ENCODE measurements at regions not wholly inside any gene's neighbourhood (a gene's known extent, or its start where the extent isn't known, plus 50 kb on each side); places are given as distances from the start of the nearest gene placed in this dataset.

GRCh38 chr16:10332241-10332640 lies 53.6 kb upstream of the ATF7IP2 start:
- ATAC-seq (ENCODE audit: insufficient read depth, low FRiP score) (no peak), DNase-seq (no peak)
- H3K4me1 ChIP-seq (ENCODE audit: control insufficient read depth in 5 of 5, insufficient read depth in 5 of 5, low read length in 5 of 5) = no peaks in the 10 kb centered on the region
- H3K9me3 ChIP-seq (ENCODE audit: control insufficient read depth in 4 of 4, insufficient read depth in 3 of 4, low read length in 3 of 4) = no peaks in the 10 kb centered on the region
- TF ChIP-seq, protein P1, sequence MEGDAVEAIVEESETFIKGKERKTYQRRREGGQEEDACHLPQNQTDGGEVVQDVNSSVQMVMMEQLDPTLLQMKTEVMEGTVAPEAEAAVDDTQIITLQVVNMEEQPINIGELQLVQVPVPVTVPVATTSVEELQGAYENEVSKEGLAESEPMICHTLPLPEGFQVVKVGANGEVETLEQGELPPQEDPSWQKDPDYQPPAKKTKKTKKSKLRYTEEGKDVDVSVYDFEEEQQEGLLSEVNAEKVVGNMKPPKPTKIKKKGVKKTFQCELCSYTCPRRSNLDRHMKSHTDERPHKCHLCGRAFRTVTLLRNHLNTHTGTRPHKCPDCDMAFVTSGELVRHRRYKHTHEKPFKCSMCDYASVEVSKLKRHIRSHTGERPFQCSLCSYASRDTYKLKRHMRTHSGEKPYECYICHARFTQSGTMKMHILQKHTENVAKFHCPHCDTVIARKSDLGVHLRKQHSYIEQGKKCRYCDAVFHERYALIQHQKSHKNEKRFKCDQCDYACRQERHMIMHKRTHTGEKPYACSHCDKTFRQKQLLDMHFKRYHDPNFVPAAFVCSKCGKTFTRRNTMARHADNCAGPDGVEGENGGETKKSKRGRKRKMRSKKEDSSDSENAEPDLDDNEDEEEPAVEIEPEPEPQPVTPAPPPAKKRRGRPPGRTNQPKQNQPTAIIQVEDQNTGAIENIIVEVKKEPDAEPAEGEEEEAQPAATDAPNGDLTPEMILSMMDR (IDR thresholded peaks at IDR 0.05; ENCODE audit: control extremely low read depth, extremely low read depth) = no peak
- H3K27ac ChIP-seq (ENCODE audit: low read depth in 1 of 2, low read length in 1 of 2) = peak overlapping the region in 1 of 2 donors; percentile 29
- H3K9ac ChIP-seq (ENCODE audit: insufficient read depth in 1 of 2, low read length in 2 of 2) = no peak overlapping the region
- no peaks in the 10 kb centered on the region for H3K27me3 ChIP-seq (ENCODE audit: control insufficient read depth in 3 of 3, insufficient read depth in 3 of 3, low read length in 2 of 3)
- no peaks in the 10 kb centered on the region for H3K36me3 ChIP-seq (ENCODE audit: control insufficient read depth in 4 of 4, insufficient read depth in 4 of 4, low read length in 4 of 4)
- no peak overlapping the region for H3K4me3 ChIP-seq

- H3K4me3 ChIP-seq = no peak overlapping the region
- no peaks in the 10 kb centered on the region for H3K36me3 ChIP-seq (ENCODE audit: control insufficient read depth in 4 of 4, insufficient read depth in 4 of 4, low read length in 4 of 4)
- H3K27me3 ChIP-seq (ENCODE audit: control insufficient read depth in 3 of 3, insufficient read depth in 3 of 3, low read length in 2 of 3) = no peaks in the 10 kb centered on the region
- DNase-seq (no peak), ATAC-seq (ENCODE audit: insufficient read depth, low FRiP score) (no peak)
- TF ChIP-seq, protein P1 (IDR thresholded peaks at IDR 0.05; ENCODE audit: control extremely low read depth, extremely low read depth) = no peak
- WGBS, 2 donors = 90 to 95% methylated on average over 7 of the region's 7 CpGs
- no peaks in the 10 kb centered on the region for H3K9me3 ChIP-seq (ENCODE audit: control insufficient read depth in 4 of 4, insufficient read depth in 3 of 4, low read length in 3 of 4)
- H3K4me1 ChIP-seq (ENCODE audit: control insufficient read depth in 5 of 5, insufficient read depth in 5 of 5, low read length in 5 of 5) = no peaks in the 10 kb centered on the region
- no peak overlapping the region for H3K9ac ChIP-seq (ENCODE audit: insufficient read depth in 1 of 2, low read length in 2 of 2)
- peak overlapping the region in 1 of 2 donors; percentile 29 for H3K27ac ChIP-seq (ENCODE audit: low read depth in 1 of 2, low read length in 1 of 2)
Measured at GRCh38 chr16:10332775-10333174, 53.1 kb upstream of the ATF7IP2 start.

DNA sequence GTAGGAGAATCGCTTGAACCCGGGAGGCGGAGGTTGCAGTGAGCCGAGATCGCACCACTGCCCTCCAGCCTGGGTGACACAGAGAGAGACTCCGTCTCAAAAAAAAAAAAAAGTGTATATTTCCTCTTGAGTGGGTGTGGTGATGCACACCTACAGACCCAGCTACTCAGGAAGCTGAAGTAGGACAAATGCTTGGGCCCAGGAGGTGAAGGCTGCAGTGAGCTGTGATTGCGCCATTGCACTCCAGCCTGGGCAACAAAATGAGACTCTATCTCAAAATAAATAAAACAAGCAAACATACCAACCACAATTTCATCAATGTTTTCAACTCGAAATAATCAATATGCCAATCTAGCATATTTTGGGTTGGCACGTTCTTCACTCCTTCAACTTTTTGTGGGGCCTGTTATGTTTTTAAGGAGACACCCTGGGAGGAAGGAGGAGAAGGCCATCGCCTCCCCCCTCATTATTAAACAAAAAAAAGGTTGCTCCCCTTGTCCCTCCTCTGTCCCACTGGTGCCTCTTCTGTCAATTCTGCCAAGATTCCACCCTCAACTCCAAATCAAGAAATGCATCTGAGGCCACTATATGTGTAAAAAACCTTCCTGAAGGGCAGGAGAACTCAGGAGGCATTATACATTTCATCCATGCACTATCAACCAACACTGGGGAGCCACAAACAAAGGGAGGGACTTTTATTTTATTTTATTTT lies 52.4 kb upstream of the ATF7IP2 start:
- DNase-seq (no peak), ATAC-seq (ENCODE audit: insufficient read depth, low FRiP score) (no peak)
- WGBS, 2 donors = 90 to 96% methylated on average over 10 of the region's 10 CpGs
- Histone ChIP-seq H3K27me3 (ENCODE audit: control insufficient read depth in 3 of 3, insufficient read depth in 3 of 3, low read length in 2 of 3) (no peaks in the 10 kb centered on the region), H3K9ac (ENCODE audit: insufficient read depth in 1 of 2, low read length in 2 of 2) (no peak overlapping the region), H3K4me3 (no peak overlapping the region), H3K27ac (ENCODE audit: low read depth in 1 of 2, low read length in 1 of 2) (no peak overlapping the region), H3K9me3 (ENCODE audit: control insufficient read depth in 4 of 4, insufficient read depth in 3 of 4, low read length in 3 of 4) (no peaks in the 10 kb centered on the region), H3K36me3 (ENCODE audit: control insufficient read depth in 4 of 4, insufficient read depth in 4 of 4, low read length in 4 of 4) (no peaks in the 10 kb centered on the region), H3K4me1 (ENCODE audit: control insufficient read depth in 5 of 5, insufficient read depth in 5 of 5, low read length in 5 of 5) (no peaks in the 10 kb centered on the region)
- TF ChIP-seq, protein P1 (IDR thresholded peaks at IDR 0.05; ENCODE audit: control extremely low read depth, extremely low read depth) = no peak

DNA sequence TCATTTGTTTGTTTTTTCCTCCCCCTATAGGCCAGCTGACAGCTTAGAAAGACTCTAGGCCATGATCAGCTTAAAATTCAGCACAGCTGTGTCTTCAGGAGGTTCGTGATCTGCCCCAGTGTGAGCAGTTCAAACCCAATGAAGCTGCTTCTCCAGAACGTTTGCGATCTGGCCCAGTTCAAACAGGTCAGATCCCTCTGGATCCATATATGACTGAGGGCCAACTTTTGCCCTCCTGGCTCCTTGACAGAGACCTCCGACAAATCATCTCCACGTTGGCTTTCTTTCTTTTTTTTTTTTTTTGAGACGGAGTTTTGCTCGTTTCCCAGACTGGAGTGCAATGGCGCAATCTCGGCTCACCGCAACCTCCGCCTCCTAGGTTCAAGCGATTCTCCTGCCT lies 50.2 kb upstream of the ATF7IP2 start:
- WGBS, 2 donors = 80 to 88% methylated on average over 12 of the region's 12 CpGs
- no peak overlapping the region for H3K9ac ChIP-seq (ENCODE audit: insufficient read depth in 1 of 2, low read length in 2 of 2)
- TF ChIP-seq, protein P1 (IDR thresholded peaks at IDR 0.05; ENCODE audit: control extremely low read depth, extremely low read depth) = no peak
- ATAC-seq (ENCODE audit: insufficient read depth, low FRiP score) (no peak), DNase-seq (no peak)
- H3K36me3 ChIP-seq (ENCODE audit: control insufficient read depth in 4 of 4, insufficient read depth in 4 of 4, low read length in 4 of 4) = no peaks in the 10 kb centered on the region
- H3K27ac ChIP-seq (ENCODE audit: low read depth in 1 of 2, low read length in 1 of 2) = no peak overlapping the region
- peaks cover 0 to 12% (median 2%) of the 10 kb centered on the region in 4 donors for H3K9me3 ChIP-seq (ENCODE audit: control insufficient read depth in 4 of 4, insufficient read depth in 3 of 4, low read length in 3 of 4)
- H3K4me1 ChIP-seq (ENCODE audit: control insufficient read depth in 5 of 5, insufficient read depth in 5 of 5, low read length in 5 of 5) = no peaks in the 10 kb centered on the region
- no peaks in the 10 kb centered on the region for H3K27me3 ChIP-seq (ENCODE audit: control insufficient read depth in 3 of 3, insufficient read depth in 3 of 3, low read length in 2 of 3)
- H3K4me3 ChIP-seq = no peak overlapping the region
